ENCODE measurements at regions not wholly inside any gene's neighbourhood (a gene's known extent, or its start where the extent isn't known, plus 50 kb on each side); places are given as distances from the start of the nearest gene placed in this dataset.
A peak's percentile ranks its signal among the peaks of the same experiment; 100 is the strongest.

- peak; percentile 38 for DNase-seq
Observed at GRCh38 chr18:54717673-54718407, 110.4 kb upstream of the RAB27B start.

GRCh38 chr18:54718408-54718773 is 109.9 kb upstream of the RAB27B start:
- DNase-seq = no peak

GRCh38 chr18:54720620-54721019 is 107.7 kb upstream of the RAB27B start:
- no peak for DNase-seq

DNA sequence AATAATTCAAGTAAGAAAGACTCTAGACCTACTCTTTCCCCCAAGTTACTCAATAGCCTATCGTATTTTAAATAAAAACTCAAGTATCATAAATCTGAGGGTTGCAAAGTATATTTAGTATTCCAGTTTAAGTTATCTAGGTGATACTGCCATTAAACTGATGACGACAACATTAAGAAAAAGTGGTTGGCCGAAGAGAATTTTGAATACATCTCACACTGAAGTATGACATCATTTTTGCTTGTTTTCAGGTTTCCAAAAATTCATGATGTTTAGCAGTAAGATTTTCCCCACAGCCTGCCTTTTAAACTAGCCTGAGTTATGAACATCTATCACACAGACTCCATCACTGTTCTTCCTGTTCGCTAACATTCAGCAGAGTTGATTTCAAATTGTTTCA is 102.1 kb upstream of the RAB27B start:
- no peak for DNase-seq

DNA sequence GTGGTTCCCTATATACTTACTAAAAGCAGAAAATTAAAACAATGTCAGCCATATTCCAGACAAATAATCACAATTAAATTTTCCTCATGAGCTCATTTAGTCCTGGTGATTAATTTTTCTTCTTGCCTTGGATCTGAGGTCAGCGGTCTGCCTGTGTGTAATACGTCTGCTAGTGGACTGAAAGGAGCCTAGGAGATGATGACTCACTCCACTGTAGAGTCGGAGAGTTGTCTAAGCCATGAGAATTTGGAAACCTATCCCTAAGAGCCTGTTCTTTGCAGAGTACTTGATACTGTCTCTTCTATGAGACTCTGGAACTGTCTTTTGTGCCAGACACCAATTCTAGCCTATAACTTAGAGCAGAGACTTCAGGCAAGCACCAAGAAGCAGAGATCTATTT is 94.2 kb upstream of the RAB27B start:
- DNase-seq = no peak

GRCh38 chr18:54736981-54737380 is 91.3 kb upstream of the RAB27B start:
- no peak for DNase-seq

- DNase-seq = no peak
Observed at GRCh38 chr18:54737986-54738385, 90.3 kb upstream of the RAB27B start.

GRCh38 chr18:54739476-54739875 is 88.8 kb upstream of the RAB27B start:
- no peak for DNase-seq

GRCh38 chr18:54740136-54740846 is 88.0 kb upstream of the RAB27B start:
- DNase-seq = no peak

DNA sequence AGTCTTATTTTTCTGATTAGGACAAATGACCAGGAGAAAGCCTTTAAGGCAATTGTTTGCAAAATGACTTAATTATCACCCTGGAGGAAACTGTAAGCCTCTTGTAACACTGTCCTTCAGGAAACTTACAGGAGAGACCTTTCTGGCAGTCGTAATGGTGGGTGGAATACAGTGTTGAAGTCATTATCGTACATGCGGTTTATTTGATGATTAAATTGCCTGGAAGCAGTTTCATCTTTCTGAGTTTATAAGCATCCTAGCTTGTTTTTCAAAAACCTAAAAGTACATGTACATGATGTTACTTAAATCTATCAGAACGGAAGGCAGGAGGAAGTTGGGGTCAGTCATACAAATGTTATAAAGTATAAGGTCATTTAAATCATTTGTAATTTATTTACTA is 86.2 kb upstream of the RAB27B start:
- DNase-seq = no peak

DNA sequence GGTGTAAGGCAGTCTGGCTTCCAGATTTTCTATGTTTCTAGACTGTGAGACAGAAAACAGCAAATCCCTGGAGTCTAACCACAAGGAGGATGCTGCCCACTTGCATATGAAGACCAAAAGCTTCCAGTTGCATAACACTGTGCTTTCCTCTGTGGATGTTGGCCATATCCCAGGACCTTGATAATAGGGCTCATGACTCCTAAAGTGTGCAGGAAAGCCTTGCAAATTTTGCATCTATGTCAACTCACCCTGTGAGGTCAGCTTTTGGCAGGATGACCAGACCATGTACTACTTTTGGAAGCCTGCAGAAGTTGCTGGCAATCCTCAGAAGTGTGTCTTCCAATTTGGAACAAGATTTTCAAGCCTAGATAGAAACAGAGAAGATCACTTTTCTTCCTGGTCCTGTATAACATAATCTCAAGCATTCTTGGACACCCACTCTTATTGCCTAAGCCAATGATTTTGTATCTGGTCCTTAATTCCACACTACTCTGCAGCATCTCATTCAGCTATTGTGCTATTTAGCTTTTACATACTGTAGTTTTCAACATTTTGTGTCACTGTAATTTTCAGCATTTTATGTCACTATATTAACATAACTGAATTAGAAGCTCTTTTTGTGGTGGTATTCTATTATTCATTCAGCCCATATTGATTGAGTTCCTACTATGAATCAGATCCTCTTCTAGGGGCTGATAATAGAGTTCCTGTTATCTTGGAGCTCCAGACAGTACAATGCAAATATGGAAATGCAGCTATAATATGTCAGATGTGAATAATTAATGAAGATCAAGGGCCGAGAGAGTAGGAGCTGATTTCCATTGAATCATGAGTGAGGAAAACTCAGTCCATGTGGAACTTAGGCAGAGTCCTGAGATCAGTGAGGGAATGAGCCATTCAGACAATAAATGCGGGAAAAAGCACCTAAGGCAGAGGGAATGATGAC is 85.3 kb upstream of the RAB27B start:
- peak; percentile 77 for DNase-seq

DNA sequence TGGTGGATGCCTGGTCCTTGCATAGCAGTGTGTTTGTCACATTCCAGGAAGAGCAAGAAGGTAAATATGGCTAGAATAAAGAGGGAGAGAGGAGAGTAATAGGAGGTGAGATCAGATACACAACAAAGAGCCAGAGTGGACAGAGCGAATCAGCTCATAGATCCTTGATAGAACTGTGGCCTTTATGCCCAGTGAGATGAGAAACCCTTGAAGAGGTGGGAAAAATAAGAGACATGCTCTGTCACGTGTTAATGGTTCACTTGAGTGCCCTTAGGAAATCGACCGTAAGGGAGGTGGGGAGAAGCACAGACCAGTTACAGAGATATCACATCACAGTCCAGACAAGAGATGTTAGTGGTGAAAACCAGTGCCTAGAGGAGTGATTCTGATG is 84.7 kb upstream of the RAB27B start:
- no peak for DNase-seq

DNA sequence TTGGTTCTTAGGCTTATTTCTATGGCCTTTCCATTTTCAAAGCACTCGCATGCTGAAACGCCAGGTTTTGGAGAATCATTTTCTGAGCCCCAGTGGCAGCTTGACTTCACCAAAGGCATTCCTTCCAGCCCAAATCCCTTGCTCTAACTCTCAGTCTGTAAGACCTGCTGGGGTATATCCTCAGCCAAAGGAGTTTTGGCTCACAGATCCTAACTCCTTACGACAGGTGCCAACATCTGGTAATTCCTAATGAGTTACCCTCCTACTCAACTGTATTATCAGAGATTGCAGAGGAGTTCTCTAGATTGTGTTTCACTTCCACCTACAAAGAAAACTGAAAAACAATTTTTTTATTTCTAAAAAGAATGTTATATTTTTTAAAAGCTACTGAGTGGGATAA is 79.0 kb upstream of the RAB27B start:
- DNase-seq = no peak

- DNase-seq = no peak
Observed at GRCh38 chr18:54750350-54750749, 77.9 kb upstream of the RAB27B start.

GRCh38 chr18:54752185-54752584 is 76.1 kb upstream of the RAB27B start:
- no peak for DNase-seq

- DNase-seq = no peak
Observed at GRCh38 chr18:54755456-54755855, 72.8 kb upstream of the RAB27B start.

DNA sequence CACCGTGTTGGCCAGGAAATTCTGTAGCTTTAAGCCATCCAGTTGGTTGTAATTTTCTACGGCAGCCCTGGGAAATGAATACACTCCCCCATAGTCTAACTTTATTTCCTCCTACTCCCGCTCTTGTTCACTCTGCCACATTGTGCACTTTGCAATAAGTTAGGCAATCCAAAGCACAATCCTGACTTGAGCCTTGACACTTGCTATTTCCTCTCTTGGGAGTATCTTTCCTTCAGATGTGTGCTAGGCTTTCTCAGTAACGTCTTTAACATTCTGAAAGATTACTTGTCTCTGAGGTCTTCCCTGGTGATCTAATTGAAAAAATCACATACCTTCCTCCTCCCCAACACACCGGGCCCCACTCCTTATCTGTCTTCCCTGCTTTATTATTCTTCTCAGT is 65.9 kb upstream of the RAB27B start:
- DNase-seq = no peak

GRCh38 chr18:54764786-54765185 is 63.5 kb upstream of the RAB27B start:
- DNase-seq = no peak

GRCh38 chr18:54765636-54766375 is 62.5 kb upstream of the RAB27B start:
- no peak for DNase-seq

- DNase-seq = no peak
Observed at GRCh38 chr18:54766634-54767033, 61.6 kb upstream of the RAB27B start.

- DNase-seq = no peak
Observed at GRCh38 chr18:54767098-54767497, 61.2 kb upstream of the RAB27B start.

GRCh38 chr18:54769526-54770464 is 58.5 kb upstream of the RAB27B start:
- no peak for DNase-seq

All from left hindlimb (tissue), 1 donor.